SK-N-MC (cell line): ENCODE measurements at regions not wholly inside any gene's neighbourhood (a gene's known extent, or its start where the extent isn't known, plus 50 kb on each side); places are given as distances from the start of the nearest gene placed in this dataset.

Experiments
- EZH2 ChIP-seq: fragments of 200-600 bp; sonication (generic); IDR thresholded peaks from one replicate; pipeline ENCODE4 v1.6.1; 2017; ENCODE audit warnings: antibody characterized with exemption
- FOXP2 ChIP-seq: optimal IDR thresholded peaks from 2 replicates; pipeline ENCODE3; 2011; ENCODE audit warnings: mild to moderate bottlenecking, moderate library complexity; ENCODE audit not compliant: insufficient read depth; ENCODE audit errors: extremely low read length, control extremely low read depth
- POLR2AphosphoS5 ChIP-seq: IDR thresholded peaks from 2 replicates; pipeline ENCODE4 v1.6.1; 2012; ENCODE audit warnings: mild to moderate bottlenecking, low read depth, low read length, borderline replicate concordance

GRCh38 chr3:154615471-154615870, 185.5 kb upstream of the GPR149 start:
- TF ChIP-seq EZH2 (no peak), POLR2AphosphoS5 (no peak), FOXP2 (no peak)
